Dermis blood vessel endothelial cell (primary cell): ENCODE measurements at regions not wholly inside any gene's neighbourhood (a gene's known extent, or its start where the extent isn't known, plus 50 kb on each side); places are given as distances from the start of the nearest gene placed in this dataset.

Experiments
- DNase-seq: peaks from one replicate; pipeline ENCODE4 v3.0.0; 2010

- no peak for DNase-seq
These were observed 1061.9 kb downstream of the FSTL5 start for GRCh38 chr4:161101881-161102280.

- no peak for DNase-seq
These were observed 1066.0 kb downstream of the FSTL5 start for GRCh38 chr4:161097821-161098220.

- DNase-seq = no peak
These were observed 1102.8 kb downstream of the FSTL5 start for GRCh38 chr4:161061046-161061445.
